ENCODE measurements at regions not wholly inside any gene's neighbourhood (a gene's known extent, or its start where the extent isn't known, plus 50 kb on each side); places are given as distances from the start of the nearest gene placed in this dataset.

GRCh38 chr4:10984815-10985214 is 300.2 kb upstream of the CLNK start:
- no peak for DNase-seq
- intact Hi-C loops (cut with DNase I; ENCODE audit: low total_unique reads) (no loop called here), in situ Hi-C loops (cut with MboI; ENCODE audit: low pct_ligation_motif_present in 1 of 4, low pct_unique_long_range_greater_than_20kb in 1 of 4, low sequenced_read_pairs in 3 of 4) (no loop called here)
- no peak overlapping the region for H3K4me3 ChIP-seq
- TF ChIP-seq POLR2AphosphoS5 (IDR thresholded peaks at IDR 0.05) = no peak
- no peak for TF ChIP-seq CTCF (IDR thresholded peaks at IDR 0.05)
- no peak for TF ChIP-seq POLR2A (IDR thresholded peaks at IDR 0.05)
- TF ChIP-seq EP300 (IDR thresholded peaks at IDR 0.05; ENCODE audit: low read depth) = no peak
- H3K27me3 ChIP-seq = no peaks in the 10 kb centered on the region
- no peaks in the 10 kb centered on the region for H3K36me3 ChIP-seq
- H3K9me3 ChIP-seq = no peaks in the 10 kb centered on the region
- H3K4me1 ChIP-seq = no peaks in the 10 kb centered on the region
- 71% methylated on average over 2 of the region's 2 CpGs for WGBS, 2 donors (ENCODE audit: low coverage in 1 of 2)
- no peak overlapping the region for H3K27ac ChIP-seq

- no peak for DNase-seq
- Histone ChIP-seq H3K27me3 (no peaks in the 10 kb centered on the region), H3K4me3 (no peak overlapping the region), H3K27ac (no peak overlapping the region), H3K9me3 (no peaks in the 10 kb centered on the region), H3K36me3 (no peaks in the 10 kb centered on the region), H3K4me1 (no peaks in the 10 kb centered on the region)
- TF ChIP-seq EP300 (IDR thresholded peaks at IDR 0.05; ENCODE audit: low read depth) (no peak), CTCF (IDR thresholded peaks at IDR 0.05) (no peak), POLR2A (IDR thresholded peaks at IDR 0.05) (no peak), POLR2AphosphoS5 (IDR thresholded peaks at IDR 0.05) (no peak)
- 80 to 84% methylated on average over 6 to 9 of the region's 9 CpGs for WGBS, 2 donors (ENCODE audit: low coverage in 1 of 2)
- intact Hi-C loops (cut with DNase I; ENCODE audit: low total_unique reads) = no loop called here
- in situ Hi-C loops (cut with MboI; ENCODE audit: low pct_ligation_motif_present in 1 of 4, low pct_unique_long_range_greater_than_20kb in 1 of 4, low sequenced_read_pairs in 3 of 4) = no loop called here
Measured at GRCh38 chr4:10983885-10984640, 299.5 kb upstream of the CLNK start.

- Histone ChIP-seq H3K36me3 (no peaks in the 10 kb centered on the region), H3K27ac (no peak overlapping the region), H3K4me1 (no peaks in the 10 kb centered on the region), H3K27me3 (no peaks in the 10 kb centered on the region), H3K4me3 (no peak overlapping the region), H3K9me3 (no peaks in the 10 kb centered on the region)
- 20 to 60% methylated on average over 1 to 2 of the region's 2 CpGs for WGBS, 2 donors (ENCODE audit: low coverage in 1 of 2)
- intact Hi-C loops (cut with DNase I; ENCODE audit: low total_unique reads) = no loop called here
- in situ Hi-C loops (cut with MboI; ENCODE audit: low pct_ligation_motif_present in 1 of 4, low pct_unique_long_range_greater_than_20kb in 1 of 4, low sequenced_read_pairs in 3 of 4) = no loop called here
- no peak for TF ChIP-seq POLR2A (IDR thresholded peaks at IDR 0.05)
- DNase-seq = peak; percentile 9
Measured at GRCh38 chr4:10983268-10983667, 298.7 kb upstream of the CLNK start.

GRCh38 chr4:10982305-10982704 is 297.7 kb upstream of the CLNK start:
- 42 to 62% methylated on average over 2 of the region's 2 CpGs for WGBS, 2 donors (ENCODE audit: low coverage in 1 of 2)
- DNase-seq = no peak
- intact Hi-C loops (cut with DNase I; ENCODE audit: low total_unique reads) = no loop called here

More at GRCh38 chr4:10982305-10982704, 297.7 kb upstream of the CLNK start:
- Histone ChIP-seq H3K9me3 (no peaks in the 10 kb centered on the region), H3K27me3 (no peaks in the 10 kb centered on the region), H3K4me3 (no peak overlapping the region), H3K36me3 (no peaks in the 10 kb centered on the region), H3K27ac (no peak overlapping the region), H3K4me1 (no peaks in the 10 kb centered on the region)
- in situ Hi-C loops (cut with MboI; ENCODE audit: low pct_ligation_motif_present in 1 of 4, low pct_unique_long_range_greater_than_20kb in 1 of 4, low sequenced_read_pairs in 3 of 4) = no loop called here
- TF ChIP-seq POLR2A (IDR thresholded peaks at IDR 0.05) (no peak), POLR2AphosphoS5 (IDR thresholded peaks at IDR 0.05) (no peak), CTCF (IDR thresholded peaks at IDR 0.05) (no peak), EP300 (IDR thresholded peaks at IDR 0.05; ENCODE audit: low read depth) (no peak)
